Left ventricle myocardium superior (tissue), 1 donor: ENCODE measurements at regions not wholly inside any gene's neighbourhood (a gene's known extent, or its start where the extent isn't known, plus 50 kb on each side); places are given as distances from the start of the nearest gene placed in this dataset.
"Not testable (repeated sequence)": the region's sequence is repeated elsewhere in the genome, so short reads cannot be mapped to it uniquely, and the experiment has no call there.

Experiments used
- ATAC-seq: fragments of 200-7000 bp; cut with Tn5 transposase; one replicate; pipeline ENCODE4 v1.9.1; 2020; ENCODE audit warnings: mild to moderate bottlenecking, moderate library complexity
- DNase-seq: peaks from one replicate; pipeline ENCODE4 v3.0.0-alpha.2; 2020
- intact Hi-C: fragments of 100-400 bp; cut with micrococcal nuclease; formaldehyde crosslinking; loops from one replicate; pipeline ENCODE4 v1.11.0; 2022
- donor health status: DM: no; HTN: yes; CAD: no; lungs with severe emphysema.

- intact Hi-C loops = no loop called here
- DNase-seq = no peak
- ATAC-seq = no peak
Measured at GRCh38 chr4:59770601-59771264, 1429.4 kb upstream of the ADGRL3 start.

DNA sequence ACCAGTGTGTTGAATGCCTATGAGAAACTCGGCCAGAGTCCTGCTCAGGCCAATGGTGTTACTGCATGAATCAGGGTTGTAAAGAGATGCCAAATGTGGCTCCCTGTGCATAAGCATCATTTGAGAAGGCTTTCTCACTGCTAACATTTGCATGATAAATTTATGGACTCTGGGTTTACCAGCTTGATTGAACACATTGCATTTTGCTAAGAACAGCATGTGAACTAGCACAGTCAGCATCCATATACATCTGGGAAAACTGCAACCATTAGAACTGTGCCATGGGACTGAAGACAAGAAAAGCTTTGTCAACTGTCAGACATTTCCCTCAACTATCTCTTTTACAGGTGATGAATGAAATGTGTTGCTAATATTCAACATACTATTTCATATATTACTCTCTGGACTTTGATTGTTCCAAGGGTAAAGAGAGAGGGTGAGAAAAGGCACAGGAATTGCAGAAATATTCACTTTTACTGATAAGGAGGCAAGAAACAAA is 1427.4 kb upstream of the ADGRL3 start:
- ATAC-seq (no peak), DNase-seq (no peak)
- intact Hi-C loops = no loop called here

DNA sequence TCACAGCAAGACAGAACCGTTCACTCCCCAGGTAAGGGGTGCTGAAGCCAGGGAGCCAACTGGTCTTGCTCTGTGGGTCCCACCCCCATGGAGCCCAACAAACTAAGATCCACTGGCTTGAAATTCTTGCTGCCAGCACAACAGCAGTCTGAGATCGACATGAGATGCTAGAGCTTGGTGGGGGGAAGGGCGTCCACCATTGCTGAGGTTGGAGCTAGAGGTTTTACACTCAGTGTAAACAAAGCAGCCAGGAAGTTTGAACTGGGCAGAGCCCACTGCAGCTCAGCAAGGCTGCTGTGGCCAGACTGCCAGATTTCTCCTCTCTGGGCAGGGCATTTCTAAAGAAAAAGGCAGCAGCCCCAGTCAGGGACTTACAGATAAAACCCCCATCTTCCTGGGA is 1419.9 kb upstream of the ADGRL3 start:
- DNase-seq, intact Hi-C loops, ATAC-seq: not testable (repeated sequence)

DNA sequence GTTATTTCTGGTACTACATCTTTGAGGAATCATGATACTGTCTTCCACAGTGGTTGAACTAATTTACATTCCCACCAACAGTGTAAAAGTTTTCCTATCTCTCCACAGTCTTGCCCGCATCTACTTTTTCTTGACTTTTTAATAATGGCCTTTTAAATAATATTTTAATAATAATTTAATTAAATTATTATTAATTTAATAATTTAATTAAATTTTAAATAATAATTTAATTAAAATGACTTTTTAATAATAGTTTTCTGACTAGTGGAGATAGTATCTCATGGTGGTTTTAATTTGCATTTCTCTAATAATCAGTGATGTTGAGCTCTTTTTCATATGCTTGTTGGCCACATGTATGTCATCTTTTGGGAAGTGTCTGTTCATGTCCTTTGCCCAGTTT is 1395.0 kb upstream of the ADGRL3 start:
- ATAC-seq = no peak
- intact Hi-C loops = no loop called here
- no peak for DNase-seq

DNA sequence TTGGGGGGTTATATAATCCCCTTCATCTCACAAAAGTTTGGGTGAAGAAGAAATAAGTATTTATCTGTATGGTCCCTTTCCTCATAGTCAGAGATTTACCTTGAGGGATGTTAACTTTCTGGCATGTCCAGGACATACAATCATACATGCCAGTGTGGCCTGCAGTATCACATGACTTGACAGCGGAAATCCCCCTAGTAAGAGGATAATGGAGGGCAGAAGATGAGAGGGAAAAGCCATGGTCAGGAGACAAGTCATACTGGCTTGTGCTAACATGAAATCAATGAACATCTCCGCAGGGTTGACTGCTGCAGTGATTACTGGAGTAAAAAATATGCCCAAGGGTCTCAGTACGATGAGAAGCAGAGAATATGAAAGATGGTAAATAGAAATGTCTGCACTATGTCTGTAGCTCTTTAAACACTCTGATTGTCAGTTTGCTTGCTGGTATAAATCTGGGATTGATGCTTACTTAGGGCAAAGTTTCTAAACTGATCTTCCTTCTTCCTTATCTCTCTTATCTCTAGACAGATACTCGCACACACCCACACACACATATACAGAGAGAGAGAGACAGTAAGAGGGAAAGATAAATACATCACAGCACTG is 1385.6 kb upstream of the ADGRL3 start:
- intact Hi-C loops = no loop called here
- DNase-seq = no peak
- no peak for ATAC-seq

GRCh38 chr4:59818656-59819055 is 1381.5 kb upstream of the ADGRL3 start:
- DNase-seq (no peak), ATAC-seq (no peak)
- intact Hi-C loops = no loop called here

DNA sequence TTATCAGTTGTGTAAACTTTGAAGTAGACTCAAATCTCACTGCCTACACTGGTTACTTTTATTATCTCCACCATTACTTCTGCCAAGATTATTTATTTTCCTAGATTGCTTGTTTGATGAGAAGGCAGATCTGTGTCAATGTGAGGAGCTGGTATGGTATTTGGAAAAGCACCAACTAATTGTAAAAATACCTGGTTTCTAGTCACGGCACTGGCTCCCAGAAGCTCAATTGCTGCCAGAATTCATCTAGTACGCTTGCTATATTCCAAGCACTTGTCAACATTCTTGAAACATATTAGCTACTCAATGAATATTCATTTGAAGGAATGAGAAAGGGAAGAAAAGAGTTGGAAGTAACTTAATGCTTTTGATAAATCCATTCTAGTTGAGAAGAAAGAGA is 1376.8 kb upstream of the ADGRL3 start:
- ATAC-seq (no peak), DNase-seq (no peak)
- intact Hi-C loops = no loop called here

GRCh38 chr4:59825104-59825503 is 1375.0 kb upstream of the ADGRL3 start:
- DNase-seq = no peak

GRCh38 chr4:59831746-59832145 is 1368.4 kb upstream of the ADGRL3 start:
- intact Hi-C loops = no loop called here
- DNase-seq (no peak), ATAC-seq (no peak)

More at GRCh38 chr4:59825104-59825503, 1375.0 kb upstream of the ADGRL3 start:
- ATAC-seq = no peak
- intact Hi-C loops = no loop called here

DNA sequence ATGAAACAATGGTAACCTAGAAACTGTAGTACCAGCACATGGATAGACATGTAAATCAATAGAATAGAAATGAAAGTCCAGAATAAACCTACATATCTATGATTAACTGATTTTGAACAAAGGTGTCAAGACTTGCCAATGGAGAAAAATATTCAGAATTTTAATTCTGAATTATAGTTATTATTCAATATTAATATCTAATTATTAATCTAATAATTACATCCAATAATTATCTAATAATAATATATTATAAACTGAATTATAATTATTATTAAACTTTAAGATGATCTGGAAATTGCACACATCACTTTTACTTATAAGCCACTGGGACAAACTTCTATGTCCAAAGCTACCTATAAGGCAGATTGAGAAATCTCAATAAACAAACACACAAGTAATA is 1365.2 kb upstream of the ADGRL3 start:
- no peak for DNase-seq
- ATAC-seq = no peak
- intact Hi-C loops = no loop called here

- ATAC-seq (no peak), DNase-seq (no peak)
- intact Hi-C loops = no loop called here
Measured at GRCh38 chr4:59837751-59838150, 1362.4 kb upstream of the ADGRL3 start.

- DNase-seq (no peak), ATAC-seq (no peak)
- intact Hi-C loops = no loop called here
Measured at GRCh38 chr4:59838236-59838635, 1361.9 kb upstream of the ADGRL3 start.

DNA sequence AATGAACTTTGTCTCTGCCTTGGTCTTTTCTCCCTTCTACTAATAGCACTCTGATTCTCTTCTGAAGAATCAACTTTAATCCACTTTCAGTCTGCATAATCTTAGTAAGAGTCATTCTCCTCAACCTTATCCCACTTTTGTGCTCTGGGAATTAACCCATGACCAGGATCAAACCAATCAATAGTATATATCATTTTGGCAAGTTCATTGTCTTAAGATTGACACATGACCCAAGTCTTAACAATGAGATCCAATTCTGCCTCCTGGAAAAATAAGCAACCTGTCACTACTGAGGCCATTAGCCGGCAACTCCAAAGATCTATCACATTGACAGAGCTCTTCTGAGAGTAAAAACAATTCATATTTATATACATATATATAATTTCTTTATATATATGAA is 1358.4 kb upstream of the ADGRL3 start:
- intact Hi-C loops = no loop called here
- ATAC-seq (no peak), DNase-seq (no peak)

- intact Hi-C loops = no loop called here
- ATAC-seq (no peak), DNase-seq (no peak)
Measured at GRCh38 chr4:59848457-59848856, 1351.7 kb upstream of the ADGRL3 start.

DNA sequence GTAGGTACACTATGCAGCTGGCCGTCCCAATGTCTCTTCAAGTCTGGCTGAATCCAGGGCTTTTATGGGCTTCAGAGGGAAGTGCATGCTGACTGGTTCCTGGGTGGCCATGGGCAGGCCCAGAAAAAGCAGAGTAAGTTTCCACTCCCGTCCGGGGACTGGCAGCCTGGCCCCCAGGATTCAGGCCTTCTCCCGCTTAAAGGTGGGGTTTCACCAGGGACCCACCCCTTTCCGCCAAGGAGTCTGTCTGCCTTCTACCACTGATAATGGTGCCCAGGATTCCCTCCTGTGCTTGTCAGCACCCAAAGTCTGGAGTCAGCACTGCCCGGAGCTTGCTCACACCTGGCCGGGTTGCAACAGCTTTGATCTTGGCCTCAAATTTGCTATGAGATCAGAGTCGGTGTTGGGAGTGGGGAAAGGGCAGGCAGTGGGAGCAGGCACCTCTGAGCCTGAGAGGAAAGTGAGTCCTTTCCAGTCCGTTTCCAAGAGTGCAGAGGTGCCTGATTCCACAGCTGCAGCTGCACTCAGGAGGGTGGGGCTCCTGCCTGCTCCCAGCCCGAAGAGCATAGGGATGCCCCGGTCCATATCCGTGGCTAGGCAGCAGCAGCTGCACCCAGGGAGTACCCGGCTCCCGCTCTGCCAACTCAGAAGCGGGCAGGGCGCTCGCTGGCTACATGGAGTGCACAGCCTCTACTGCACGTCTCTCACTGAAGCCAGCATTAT is 1344.3 kb upstream of the ADGRL3 start:
- DNase-seq (peak; percentile 16), ATAC-seq (no peak)
- intact Hi-C loops = no loop called here

- DNase-seq (no peak), ATAC-seq (no peak)
- intact Hi-C loops = no loop called here
Measured at GRCh38 chr4:59869056-59869455, 1331.1 kb upstream of the ADGRL3 start.

DNA sequence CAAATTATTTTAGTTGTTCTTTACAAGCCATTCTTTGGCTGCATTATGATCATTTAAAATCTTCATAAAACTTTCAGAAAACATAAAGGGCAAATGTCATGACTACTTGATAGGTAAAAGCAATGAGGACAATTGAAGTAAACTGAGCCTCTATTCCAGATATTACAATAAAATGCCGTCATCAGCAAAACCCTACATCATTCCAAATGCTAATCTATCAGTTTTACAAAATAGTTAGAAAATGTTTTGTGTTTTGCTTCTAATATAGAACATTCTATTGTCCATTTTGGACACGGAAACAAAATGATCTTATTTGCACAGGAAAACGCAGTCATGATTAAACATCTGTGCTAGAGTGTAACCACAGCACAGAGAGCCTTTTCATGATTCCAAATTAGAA is 1330.6 kb upstream of the ADGRL3 start:
- DNase-seq (no peak), ATAC-seq (no peak)
- intact Hi-C loops = no loop called here

DNA sequence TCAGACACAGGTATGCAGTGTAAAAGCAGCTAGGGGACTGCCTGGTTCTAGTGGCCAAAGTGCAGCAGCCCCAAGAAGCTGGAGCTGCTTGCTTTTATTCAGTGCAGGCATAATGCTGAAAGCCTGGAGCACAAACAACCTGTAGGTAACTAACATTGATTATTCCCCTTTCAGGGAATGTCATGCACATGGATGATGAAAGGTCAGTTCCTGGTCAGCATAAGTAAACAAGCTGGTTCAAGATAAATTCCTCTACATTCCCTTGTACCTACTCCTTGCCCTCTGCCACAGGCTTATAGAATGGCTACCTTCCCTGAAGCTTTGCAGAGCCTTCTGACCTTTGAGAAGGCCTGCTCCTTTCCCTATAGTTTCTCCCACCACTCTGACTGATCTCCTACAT is 1318.5 kb upstream of the ADGRL3 start:
- no peak for DNase-seq
- intact Hi-C loops = no loop called here
- ATAC-seq = no peak

DNA sequence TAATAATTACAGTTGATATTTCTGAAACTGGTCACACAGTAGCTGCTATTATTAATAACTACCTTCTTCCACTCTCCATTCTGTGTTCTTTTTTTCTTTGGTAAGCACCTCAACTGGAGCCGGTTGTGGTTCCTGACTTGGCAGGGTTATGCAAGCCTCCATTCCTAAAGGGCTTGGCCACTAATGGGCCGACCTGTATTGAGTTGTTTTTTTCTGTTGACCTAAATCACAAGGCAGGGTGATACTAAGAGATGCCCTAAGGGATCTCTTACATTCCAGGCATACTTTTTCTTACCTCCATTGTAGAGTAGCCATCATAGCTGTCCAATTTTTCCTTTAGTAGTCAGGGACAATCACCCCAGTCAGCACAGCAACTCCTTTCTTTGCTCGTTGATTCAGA is 1295.8 kb upstream of the ADGRL3 start:
- ATAC-seq (no peak), DNase-seq (no peak)
- intact Hi-C loops = no loop called here

DNA sequence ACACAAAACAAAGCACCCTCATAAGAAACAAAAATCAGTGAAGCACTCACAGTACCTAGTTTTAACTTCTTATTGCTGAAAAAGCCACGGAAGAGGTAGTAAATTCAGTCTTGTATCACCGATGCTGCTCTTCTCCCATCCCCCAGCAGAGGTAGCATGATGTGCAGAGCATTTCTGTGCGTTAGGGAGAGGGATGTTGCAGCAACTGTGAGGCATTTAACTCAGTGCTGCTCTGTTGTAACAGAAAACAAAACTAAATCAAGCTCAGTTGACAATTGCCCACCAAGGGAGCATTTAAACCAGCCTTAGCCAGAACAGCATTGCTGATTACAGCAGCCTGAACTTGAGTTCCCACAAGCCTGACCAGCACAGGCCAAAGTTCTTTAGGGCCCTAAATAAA is 1279.7 kb upstream of the ADGRL3 start:
- ATAC-seq = no peak
- DNase-seq = no peak
- intact Hi-C loops = no loop called here

DNA sequence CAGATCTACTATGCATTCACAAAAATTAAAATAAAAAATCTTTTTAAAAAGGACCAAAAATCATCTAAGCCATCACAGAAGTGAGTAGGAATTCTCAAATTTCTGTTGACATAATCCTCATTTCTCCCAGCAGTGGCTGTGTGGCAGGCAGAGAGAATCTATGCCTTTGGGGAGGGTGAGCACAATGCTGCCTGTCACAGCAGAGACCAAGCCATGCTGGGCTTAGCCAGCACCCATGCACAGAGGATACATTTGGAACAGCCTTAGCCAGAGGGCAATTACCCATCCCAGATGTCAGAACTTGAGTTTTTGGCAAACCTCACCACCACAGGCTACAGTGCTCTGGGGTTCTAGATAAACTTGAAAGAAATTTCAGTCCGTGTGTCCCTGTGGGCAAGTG is 1274.8 kb upstream of the ADGRL3 start:
- intact Hi-C loops = no loop called here
- DNase-seq (no peak), ATAC-seq (no peak)
